Epithelial cell of esophagus (primary cell): ENCODE measurements at regions not wholly inside any gene's neighbourhood (a gene's known extent, or its start where the extent isn't known, plus 50 kb on each side); places are given as distances from the start of the nearest gene placed in this dataset.

Source experiments
- DNase-seq: peaks from one replicate; pipeline ENCODE4 v3.0.0; 2010; ENCODE audit warnings: low read depth
- H3K4me3 ChIP-seq: 2 replicates; pipeline ENCODE4 v1.5.1; 2011; ENCODE audit warnings: mild to moderate bottlenecking, low read length, control low read depth
- TF ChIP-seq, protein P1 (sequence below): IDR thresholded peaks from 2 replicates; pipeline ENCODE4 v1.5.1; 2011; ENCODE audit warnings: low read depth, mild to moderate bottlenecking, low read length, control low read depth, inconsistent platforms; ENCODE audit not compliant: insufficient read depth; ENCODE audit errors: missing control alignments

DNA sequence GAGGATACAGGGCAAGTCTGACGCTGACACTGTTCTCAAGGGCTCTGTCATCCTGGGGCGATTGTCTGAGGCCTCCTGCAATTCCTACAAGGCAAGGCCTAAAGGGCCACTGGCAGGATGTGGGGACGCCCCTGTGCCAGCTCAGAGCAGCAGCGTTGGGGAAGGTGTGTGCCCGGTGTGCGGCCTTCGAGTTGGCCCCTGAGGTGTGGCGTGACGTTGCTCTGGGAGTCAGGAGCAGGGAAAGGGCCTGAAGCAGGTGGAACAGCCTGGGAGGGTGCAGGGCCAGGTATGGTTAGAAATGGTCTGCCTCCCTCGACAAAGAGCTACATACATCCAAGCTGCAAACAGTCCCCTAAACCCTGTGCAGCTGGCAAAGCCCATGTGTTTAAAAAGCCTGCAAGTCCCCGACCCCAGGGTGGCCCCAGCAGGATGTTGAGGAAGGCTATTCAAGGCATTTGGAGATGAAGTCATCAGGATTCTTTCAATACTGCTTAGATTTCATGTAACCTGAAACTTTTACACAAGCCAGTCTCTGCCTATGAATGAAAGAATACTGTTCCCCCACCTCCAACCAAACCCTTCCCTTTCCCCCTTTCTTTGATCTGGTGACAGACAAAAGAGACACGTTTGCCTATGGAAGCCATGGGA, 142.5 kb upstream of the TNS3 start:
- DNase-seq, result peak; percentile 42
- H3K4me3 ChIP-seq, result no peak overlapping the region
- TF ChIP-seq, protein P1, sequence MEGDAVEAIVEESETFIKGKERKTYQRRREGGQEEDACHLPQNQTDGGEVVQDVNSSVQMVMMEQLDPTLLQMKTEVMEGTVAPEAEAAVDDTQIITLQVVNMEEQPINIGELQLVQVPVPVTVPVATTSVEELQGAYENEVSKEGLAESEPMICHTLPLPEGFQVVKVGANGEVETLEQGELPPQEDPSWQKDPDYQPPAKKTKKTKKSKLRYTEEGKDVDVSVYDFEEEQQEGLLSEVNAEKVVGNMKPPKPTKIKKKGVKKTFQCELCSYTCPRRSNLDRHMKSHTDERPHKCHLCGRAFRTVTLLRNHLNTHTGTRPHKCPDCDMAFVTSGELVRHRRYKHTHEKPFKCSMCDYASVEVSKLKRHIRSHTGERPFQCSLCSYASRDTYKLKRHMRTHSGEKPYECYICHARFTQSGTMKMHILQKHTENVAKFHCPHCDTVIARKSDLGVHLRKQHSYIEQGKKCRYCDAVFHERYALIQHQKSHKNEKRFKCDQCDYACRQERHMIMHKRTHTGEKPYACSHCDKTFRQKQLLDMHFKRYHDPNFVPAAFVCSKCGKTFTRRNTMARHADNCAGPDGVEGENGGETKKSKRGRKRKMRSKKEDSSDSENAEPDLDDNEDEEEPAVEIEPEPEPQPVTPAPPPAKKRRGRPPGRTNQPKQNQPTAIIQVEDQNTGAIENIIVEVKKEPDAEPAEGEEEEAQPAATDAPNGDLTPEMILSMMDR, result no peak

DNA sequence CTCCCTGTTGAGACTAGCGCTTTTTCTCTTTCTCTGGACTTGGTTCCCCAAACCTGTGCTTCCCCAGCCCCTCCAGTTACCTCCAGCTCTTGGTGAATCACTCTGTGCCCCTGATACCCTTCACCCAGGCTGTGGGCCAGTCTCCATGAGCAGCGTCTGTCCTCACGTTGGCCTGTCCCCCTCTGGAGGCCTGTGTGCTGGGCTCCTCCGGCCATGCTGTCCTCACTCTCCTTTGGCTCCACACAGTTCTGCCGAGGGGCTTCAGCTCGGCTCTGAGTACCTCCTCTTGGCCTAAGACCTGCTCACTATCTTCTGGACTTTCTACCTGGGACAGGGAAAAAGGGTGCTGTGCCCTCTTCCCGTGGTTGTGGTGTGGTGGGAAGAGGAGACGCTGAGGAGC, 140.2 kb upstream of the TNS3 start:
- no peak overlapping the region for H3K4me3 ChIP-seq
- DNase-seq, result no peak
- TF ChIP-seq, protein P1, result no peak

DNA sequence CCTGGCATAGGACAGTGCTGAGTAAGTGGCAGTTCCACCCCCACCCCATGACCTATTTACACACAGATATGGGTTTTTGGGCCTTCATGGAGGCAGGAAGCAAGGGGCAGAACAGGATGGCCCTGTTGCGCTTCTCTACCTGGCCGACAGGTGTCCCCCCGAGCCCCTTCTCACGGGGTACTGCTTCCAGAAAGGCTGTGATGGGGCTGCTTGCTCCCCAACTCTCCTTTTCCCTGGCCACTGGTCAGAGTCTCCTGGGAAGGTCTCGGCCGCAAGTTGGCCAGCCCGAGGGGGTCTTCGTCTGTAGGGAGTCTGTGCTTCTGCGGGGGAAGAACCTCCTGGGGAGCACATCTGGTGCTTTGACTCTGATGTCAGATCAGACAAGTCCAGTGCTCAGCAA, 139.8 kb upstream of the TNS3 start:
- peak; percentile 19 for DNase-seq
- TF ChIP-seq, protein P1, result peak; percentile 25
- no peak overlapping the region for H3K4me3 ChIP-seq

DNA sequence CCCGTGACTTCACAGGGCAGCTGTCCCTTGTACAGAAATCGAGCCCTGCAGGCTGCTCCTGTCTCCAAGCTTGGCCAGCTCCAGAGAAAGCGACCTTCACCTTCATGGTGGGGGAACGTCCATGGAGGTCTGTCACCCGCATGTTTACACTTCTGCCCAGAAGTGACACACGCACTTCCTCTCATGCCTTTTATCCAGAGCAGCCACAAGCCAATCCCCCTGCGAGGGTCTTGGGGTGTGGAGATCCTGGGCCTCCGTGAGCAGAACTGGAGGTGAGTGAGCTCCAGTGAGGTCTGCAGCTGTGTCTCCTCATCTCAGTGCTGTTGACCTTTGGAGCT, 139.0 kb upstream of the TNS3 start:
- TF ChIP-seq, protein P1, result no peak
- no peak for DNase-seq
- H3K4me3 ChIP-seq, result no peak overlapping the region

DNA sequence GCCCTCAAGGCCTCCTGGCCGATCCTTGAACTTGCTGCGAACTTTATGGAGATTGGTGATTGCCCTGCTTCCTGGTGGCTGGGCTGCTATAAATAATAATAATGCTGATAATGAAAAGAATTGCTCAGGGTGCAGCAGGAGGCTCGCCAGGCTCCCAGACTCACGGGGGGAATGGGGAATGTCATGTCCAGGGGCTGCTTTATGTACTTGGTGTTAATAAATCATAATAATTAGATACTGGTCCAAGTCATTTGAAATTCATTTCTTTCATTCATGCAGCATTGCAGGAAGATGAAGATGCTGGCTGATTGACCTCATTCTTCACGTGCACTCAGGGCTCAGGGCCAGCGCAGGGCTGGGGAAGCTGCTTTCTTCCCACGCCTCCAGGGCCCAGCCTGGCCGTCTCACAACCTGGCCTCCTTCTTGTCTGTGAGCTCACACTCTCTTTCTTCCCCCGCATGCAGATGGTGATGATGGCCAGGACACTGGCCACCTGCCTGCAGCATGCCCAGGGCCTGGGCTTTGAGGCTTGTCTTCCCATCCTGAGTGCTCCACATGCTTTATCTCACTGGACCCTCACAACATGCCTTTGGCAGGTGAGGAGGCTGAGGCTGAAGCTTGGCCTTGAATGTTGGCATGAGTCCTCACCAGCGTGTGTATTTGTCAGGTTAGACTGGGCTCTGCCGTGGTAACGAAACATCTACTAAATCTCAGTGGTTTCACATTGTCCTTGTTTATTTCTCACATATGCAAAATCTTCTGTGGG, 138.4 kb upstream of the TNS3 start:
- DNase-seq, result no peak
- TF ChIP-seq, protein P1, result no peak
- no peak overlapping the region for H3K4me3 ChIP-seq

DNA sequence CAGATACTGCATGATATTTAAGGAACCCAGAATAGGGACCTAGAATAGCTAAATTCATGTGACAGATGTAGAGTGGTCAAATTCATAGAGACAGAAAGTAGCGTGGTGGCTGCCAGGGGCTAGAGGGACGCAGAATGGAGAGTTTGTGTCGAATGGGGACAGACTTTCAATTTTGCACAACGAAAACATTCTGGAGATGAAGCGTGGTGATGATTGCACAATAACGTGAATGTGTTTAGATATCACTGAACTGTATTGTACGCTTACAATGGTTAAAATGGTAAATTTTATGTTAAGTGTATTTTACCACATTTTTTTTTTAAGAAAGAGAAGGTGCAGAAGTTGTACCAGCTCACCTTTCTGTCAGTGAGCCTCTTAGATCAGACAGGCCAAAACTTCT, 137.8 kb upstream of the TNS3 start:
- no peak for DNase-seq
- TF ChIP-seq, protein P1, result no peak
- H3K4me3 ChIP-seq, result no peak overlapping the region

DNA sequence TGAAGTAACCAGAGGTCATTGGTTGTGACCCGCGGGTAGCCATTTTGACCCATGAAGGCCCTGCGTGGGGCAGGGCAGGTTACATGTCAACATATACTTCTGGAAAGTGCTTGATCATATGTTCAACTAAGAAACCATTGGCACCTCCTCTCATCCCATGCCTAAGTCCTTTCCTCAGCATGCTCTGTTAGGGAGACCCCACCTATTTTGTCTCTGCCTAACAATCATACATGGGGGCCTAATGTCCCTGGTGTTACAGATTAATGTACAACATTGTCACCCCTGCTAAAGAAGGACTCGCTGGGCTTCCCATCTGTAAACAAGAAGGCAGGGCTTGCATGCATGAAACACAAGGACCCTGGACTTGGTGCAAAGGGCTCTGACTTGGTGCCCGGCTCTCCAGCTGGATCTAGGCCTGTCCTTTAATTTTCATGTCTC, 133.7 kb upstream of the TNS3 start:
- TF ChIP-seq, protein P1, result no peak
- DNase-seq, result no peak
- no peak overlapping the region for H3K4me3 ChIP-seq
